ENCODE measurements at regions not wholly inside any gene's neighbourhood (a gene's known extent, or its start where the extent isn't known, plus 50 kb on each side); places are given as distances from the start of the nearest gene placed in this dataset.
"Not testable (repeated sequence)": the region's sequence is repeated elsewhere in the genome, so short reads cannot be mapped to it uniquely, and the experiment has no call there.

- H3K4me1 Mint-ChIP-seq, result no peaks in the 10 kb centered on the region
- no peak overlapping the region for H3K27ac Mint-ChIP-seq
- H3K27me3 Mint-ChIP-seq, result no peaks in the 10 kb centered on the region
- H3K4me3 Mint-ChIP-seq, result no peak overlapping the region
- H3K9me3 Mint-ChIP-seq, result no peaks in the 10 kb centered on the region
- H3K36me3 Mint-ChIP-seq, result peaks cover 1% of the 10 kb centered on the region
Observed at GRCh38 chr21:18524097-18524880, 120.7 kb upstream of the TMPRSS15 start.

GRCh38 chr21:18529254-18529653 lies 125.7 kb upstream of the TMPRSS15 start:
- Mint-ChIP-seq H3K4me3 (no peak overlapping the region), H3K36me3 (peaks cover 1% of the 10 kb centered on the region), H3K27ac (no peak overlapping the region), H3K9me3 (no peaks in the 10 kb centered on the region), H3K4me1 (no peaks in the 10 kb centered on the region), H3K27me3 (no peaks in the 10 kb centered on the region)

GRCh38 chr21:18542081-18542480 lies 138.5 kb upstream of the TMPRSS15 start:
- H3K27me3 Mint-ChIP-seq, result no peaks in the 10 kb centered on the region
- no peak overlapping the region for H3K27ac Mint-ChIP-seq
- H3K36me3 Mint-ChIP-seq, result no peaks in the 10 kb centered on the region
- H3K4me1 Mint-ChIP-seq, result no peaks in the 10 kb centered on the region
- peaks cover 0 to 5% (median 3%) of the 10 kb centered on the region in 3 donors for H3K9me3 Mint-ChIP-seq
- H3K4me3 Mint-ChIP-seq, result no peak overlapping the region

DNA sequence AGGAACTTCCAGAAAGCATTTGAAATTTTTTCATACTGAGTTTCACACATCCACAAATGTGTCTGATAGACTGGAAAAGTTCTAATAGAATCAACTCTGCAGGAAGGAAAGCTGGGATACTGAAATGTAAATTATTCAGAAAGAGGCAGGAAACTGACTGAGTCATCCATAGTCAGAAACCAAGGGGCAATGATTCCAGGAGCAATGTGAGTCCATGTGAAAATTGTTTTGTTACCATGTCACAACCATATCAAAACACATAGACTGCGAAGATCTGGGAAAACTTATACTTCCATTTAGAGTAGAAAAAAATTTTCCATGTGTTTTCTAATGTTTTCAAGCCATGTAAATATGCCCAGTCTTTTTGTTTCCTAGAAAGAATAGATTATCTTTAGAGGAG lies 142.3 kb upstream of the TMPRSS15 start:
- no peaks in the 10 kb centered on the region for H3K4me1 Mint-ChIP-seq
- H3K4me3 Mint-ChIP-seq, result no peak overlapping the region
- H3K9me3 Mint-ChIP-seq, result peaks cover 0 to 3% (median 3%) of the 10 kb centered on the region in 3 donors
- H3K36me3 Mint-ChIP-seq, result no peaks in the 10 kb centered on the region
- no peak overlapping the region for H3K27ac Mint-ChIP-seq
- H3K27me3 Mint-ChIP-seq, result no peaks in the 10 kb centered on the region

DNA sequence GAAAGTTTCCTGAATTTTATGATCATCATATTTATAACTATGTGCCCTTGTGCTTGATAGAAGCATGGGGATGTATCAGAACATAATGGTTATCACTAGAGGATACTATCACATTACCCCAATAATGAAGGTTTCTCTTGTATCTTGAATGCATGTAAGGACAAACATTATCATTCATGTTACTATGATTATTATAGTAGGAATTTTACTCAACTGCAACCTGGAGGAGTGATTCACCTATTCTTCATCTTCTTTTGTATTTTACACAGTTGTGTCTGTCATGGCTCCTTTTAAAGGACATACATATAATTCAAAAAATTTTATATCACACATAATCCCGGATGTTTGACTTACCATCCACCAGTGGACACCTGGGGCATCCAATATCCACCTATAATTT lies 143.8 kb upstream of the TMPRSS15 start:
- Mint-ChIP-seq H3K27ac (no peak overlapping the region), H3K9me3 (peaks cover 0 to 3% (median 0%) of the 10 kb centered on the region in 3 donors), H3K36me3 (no peaks in the 10 kb centered on the region), H3K4me1 (no peaks in the 10 kb centered on the region), H3K27me3 (no peaks in the 10 kb centered on the region), H3K4me3 (no peak overlapping the region)

DNA sequence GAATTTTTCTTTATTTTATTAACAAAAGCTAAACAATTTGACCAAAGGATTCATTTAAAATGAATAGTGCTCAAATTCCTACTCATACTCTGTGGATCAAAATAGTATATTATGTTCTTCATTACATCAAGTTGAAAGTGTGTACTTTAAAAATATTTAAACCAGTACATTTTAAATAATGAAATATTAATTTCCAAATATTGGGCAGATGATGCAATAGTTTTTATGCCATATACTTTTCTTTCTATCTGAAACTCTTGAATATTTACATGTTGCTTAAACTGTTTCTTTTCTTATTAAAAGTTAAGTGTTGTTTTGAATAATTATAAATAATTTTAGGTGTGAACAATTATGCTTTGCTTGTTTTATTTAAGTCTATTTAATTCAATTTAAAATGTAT lies 144.7 kb upstream of the TMPRSS15 start:
- H3K4me3 Mint-ChIP-seq, result no peak overlapping the region

GRCh38 chr21:18549214-18549905 lies 145.8 kb upstream of the TMPRSS15 start:
- H3K4me1 Mint-ChIP-seq, result no peaks in the 10 kb centered on the region
- no peaks in the 10 kb centered on the region for H3K36me3 Mint-ChIP-seq

More for the DNA sequence above, 144.7 kb upstream of the TMPRSS15 start:
- H3K27ac Mint-ChIP-seq, result no peak overlapping the region
- H3K27me3 Mint-ChIP-seq, result no peaks in the 10 kb centered on the region
- no peaks in the 10 kb centered on the region for H3K36me3 Mint-ChIP-seq
- peaks cover 0 to 3% (median 0%) of the 10 kb centered on the region in 3 donors for H3K9me3 Mint-ChIP-seq
- no peaks in the 10 kb centered on the region for H3K4me1 Mint-ChIP-seq

DNA sequence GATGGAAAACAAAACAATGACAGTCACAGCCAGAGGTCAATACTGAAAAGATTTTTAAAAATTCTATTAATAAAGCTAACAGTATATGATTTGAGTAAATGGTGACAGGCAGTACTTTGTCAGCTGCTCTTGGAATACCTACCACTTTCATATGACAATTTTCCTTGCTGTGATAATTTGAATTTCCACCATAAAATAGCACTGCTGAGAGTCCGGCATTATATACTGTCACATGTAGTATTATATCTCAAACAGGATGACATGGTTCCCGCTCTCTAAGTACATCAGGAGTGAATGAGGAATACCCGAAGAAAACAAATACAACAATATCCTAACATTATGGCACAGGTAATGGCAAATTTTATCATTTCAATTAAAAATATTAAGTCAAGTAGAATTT lies 146.8 kb upstream of the TMPRSS15 start:
- Mint-ChIP-seq H3K4me1 (no peaks in the 10 kb centered on the region), H3K36me3 (no peaks in the 10 kb centered on the region), H3K27me3 (no peaks in the 10 kb centered on the region), H3K4me3 (no peak overlapping the region), H3K27ac (no peak overlapping the region), H3K9me3 (no peaks in the 10 kb centered on the region)

More at GRCh38 chr21:18549214-18549905, 145.8 kb upstream of the TMPRSS15 start:
- no peak overlapping the region for H3K27ac Mint-ChIP-seq
- no peaks in the 10 kb centered on the region for H3K27me3 Mint-ChIP-seq
- H3K4me3 Mint-ChIP-seq, result no peak overlapping the region
- H3K9me3 Mint-ChIP-seq, result no peaks in the 10 kb centered on the region

DNA sequence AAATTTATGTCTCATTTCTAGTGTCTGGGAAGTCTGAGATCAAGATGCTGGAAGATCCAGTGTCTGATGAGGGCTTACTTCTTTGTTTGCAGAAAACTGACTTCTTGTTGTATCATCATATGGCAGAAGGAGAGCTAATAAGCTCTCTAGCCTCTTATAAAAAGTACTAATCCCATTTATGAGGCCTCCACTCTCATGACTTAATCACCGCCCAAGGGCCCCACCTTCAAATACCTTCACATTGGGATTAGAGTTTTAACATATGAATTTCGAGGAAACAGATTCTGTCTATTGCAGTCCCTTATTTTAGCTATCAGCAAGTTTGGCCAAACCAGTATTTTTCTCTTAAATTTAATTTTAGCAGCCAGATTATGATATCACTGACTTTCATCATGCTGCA lies 150.2 kb upstream of the TMPRSS15 start:
- Mint-ChIP-seq H3K27me3 (no peaks in the 10 kb centered on the region), H3K4me1 (no peaks in the 10 kb centered on the region), H3K9me3 (no peaks in the 10 kb centered on the region), H3K27ac (no peak overlapping the region), H3K36me3 (no peaks in the 10 kb centered on the region), H3K4me3 (no peak overlapping the region)

GRCh38 chr21:18567770-18568169 lies 164.2 kb upstream of the TMPRSS15 start:
- H3K4me3 Mint-ChIP-seq, H3K9me3 Mint-ChIP-seq, H3K27ac Mint-ChIP-seq, H3K27me3 Mint-ChIP-seq, H3K4me1 Mint-ChIP-seq, H3K36me3 Mint-ChIP-seq: not testable (repeated sequence)

- Mint-ChIP-seq H3K4me3 (no peak overlapping the region), H3K36me3 (no peaks in the 10 kb centered on the region), H3K27me3 (no peaks in the 10 kb centered on the region), H3K9me3 (peaks cover 0 to 2% (median 0%) of the 10 kb centered on the region in 3 donors), H3K4me1 (no peaks in the 10 kb centered on the region), H3K27ac (no peak overlapping the region)
Observed at GRCh38 chr21:18588001-18588662, 184.5 kb upstream of the TMPRSS15 start.

GRCh38 chr21:18601146-18601545 lies 197.6 kb upstream of the TMPRSS15 start:
- H3K27me3 Mint-ChIP-seq, result no peaks in the 10 kb centered on the region
- H3K9me3 Mint-ChIP-seq, result peaks cover 0 to 3% (median 1%) of the 10 kb centered on the region in 3 donors
- no peak overlapping the region for H3K4me3 Mint-ChIP-seq
- H3K4me1 Mint-ChIP-seq, result no peaks in the 10 kb centered on the region
- H3K36me3 Mint-ChIP-seq, result no peaks in the 10 kb centered on the region
- H3K27ac Mint-ChIP-seq, result no peak overlapping the region

DNA sequence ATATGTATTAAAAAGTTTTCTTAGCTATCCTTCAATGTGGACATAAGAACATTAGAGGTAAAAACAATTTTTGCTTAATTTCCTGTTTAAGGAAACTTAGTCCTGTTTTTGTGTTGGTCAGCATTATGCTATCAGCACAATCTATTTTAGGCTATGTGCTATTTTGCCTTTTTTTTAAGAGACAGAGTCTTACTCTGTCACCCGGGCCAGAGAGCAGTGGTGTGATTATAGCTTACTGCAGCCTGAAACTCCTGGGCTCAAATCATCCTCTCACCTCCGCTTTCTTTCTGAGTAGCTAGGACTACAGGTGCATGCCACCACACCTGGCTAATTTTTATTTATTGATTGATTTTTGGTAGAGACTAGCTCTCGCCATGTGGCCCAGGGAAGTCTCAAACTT lies 199.1 kb upstream of the TMPRSS15 start:
- Mint-ChIP-seq H3K4me1 (no peaks in the 10 kb centered on the region), H3K9me3 (peaks cover 0 to 3% (median 1%) of the 10 kb centered on the region in 3 donors), H3K27me3 (no peaks in the 10 kb centered on the region), H3K27ac (no peak overlapping the region), H3K36me3 (no peaks in the 10 kb centered on the region), H3K4me3 (no peak overlapping the region)

GRCh38 chr21:18603261-18603660 lies 199.7 kb upstream of the TMPRSS15 start:
- no peaks in the 10 kb centered on the region for H3K27me3 Mint-ChIP-seq
- no peak overlapping the region for H3K4me3 Mint-ChIP-seq
- H3K27ac Mint-ChIP-seq, result no peak overlapping the region
- H3K4me1 Mint-ChIP-seq, result no peaks in the 10 kb centered on the region
- peaks cover 0 to 3% (median 1%) of the 10 kb centered on the region in 3 donors for H3K9me3 Mint-ChIP-seq
- H3K36me3 Mint-ChIP-seq, result no peaks in the 10 kb centered on the region

GRCh38 chr21:18603980-18604379 lies 200.4 kb upstream of the TMPRSS15 start:
- H3K4me3 Mint-ChIP-seq, result no peak overlapping the region
- H3K4me1 Mint-ChIP-seq, result no peaks in the 10 kb centered on the region
- no peaks in the 10 kb centered on the region for H3K27me3 Mint-ChIP-seq
- H3K36me3 Mint-ChIP-seq, result no peaks in the 10 kb centered on the region
- H3K9me3 Mint-ChIP-seq, result peaks cover 0 to 2% (median under 1%) of the 10 kb centered on the region in 3 donors
- H3K27ac Mint-ChIP-seq, result no peak overlapping the region

Measured in IgD-negative memory B cell (primary cell).